Panc1 (cell line): ENCODE measurements at regions not wholly inside any gene's neighbourhood (a gene's known extent, or its start where the extent isn't known, plus 50 kb on each side); places are given as distances from the start of the nearest gene placed in this dataset.

Source experiments
- CTCF ChIP-seq: fragments of 450-650 bp; IDR thresholded peaks from 2 replicates; pipeline ENCODE4 v1.5.1; 2017; ENCODE audit warnings: mild to moderate bottlenecking
- REST ChIP-seq, 2 experiments: IDR thresholded peaks; 2 replicates each; pipeline ENCODE4 v1.6.1; 2011 to 2012; ENCODE audit warnings: low read depth in 2 of 2, control low read depth in 1 of 2, low read length in 1 of 2, mild to moderate bottlenecking in 1 of 2, moderate library complexity in 1 of 2; ENCODE audit not compliant: insufficient read depth in 1 of 2

- TF ChIP-seq CTCF (no peak), REST (IDR thresholded peaks at IDR 0.05; ENCODE audit: insufficient read depth in 1 of 2, low read depth in 2 of 2, low read length in 1 of 2) (no peak)
Observed at GRCh38 chr10:9625304-9625703, 1392.4 kb upstream of the CELF2 start.
